GM23248 (cell line): ENCODE measurements at regions not wholly inside any gene's neighbourhood (a gene's known extent, or its start where the extent isn't known, plus 50 kb on each side); places are given as distances from the start of the nearest gene placed in this dataset.

Experiments used
- EZH2 ChIP-seq: fragments of 200-600 bp; sonication (generic); IDR thresholded peaks from 2 replicates; pipeline ENCODE4 v1.6.1; 2018; ENCODE audit warnings: antibody characterized with exemption, mild to moderate bottlenecking; ENCODE audit not compliant: insufficient read depth, poor library complexity, severe bottlenecking
- EZH2phosphoT487 ChIP-seq: fragments of 200-600 bp; sonication (generic); IDR thresholded peaks from 2 replicates; pipeline ENCODE4 v1.6.1; 2018; ENCODE audit warnings: antibody characterized with exemption, moderate library complexity, mild to moderate bottlenecking, low read depth; ENCODE audit not compliant: insufficient read depth

DNA sequence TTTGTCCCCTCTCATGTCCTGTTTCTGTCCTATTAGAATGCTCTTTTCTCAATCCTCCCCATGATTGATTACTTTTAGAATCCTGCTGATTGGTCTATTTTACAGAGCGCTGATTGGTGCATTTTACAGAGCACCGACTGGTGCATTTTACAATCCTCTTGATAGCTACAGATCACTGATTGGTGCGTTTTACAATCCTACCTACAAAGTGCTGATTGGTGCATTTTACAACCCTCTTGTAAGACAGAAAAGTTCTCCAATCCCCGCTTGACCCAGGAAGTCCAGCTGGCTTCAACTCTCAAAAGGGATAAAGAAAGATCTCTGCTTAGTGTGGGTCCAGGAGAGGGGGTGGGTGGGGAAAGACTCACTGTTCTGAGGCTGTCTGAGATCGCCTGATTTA, 71.3 kb downstream of the DHRS2 start:
- TF ChIP-seq EZH2phosphoT487 (no peak), EZH2 (no peak)
